ENCODE measurements at regions not wholly inside any gene's neighbourhood (a gene's known extent, or its start where the extent isn't known, plus 50 kb on each side); places are given as distances from the start of the nearest gene placed in this dataset.

- ATAC-seq, result no peak
Measured at GRCh38 chr11:111114091-111114490, 131.4 kb upstream of the POU2AF2 start.

DNA sequence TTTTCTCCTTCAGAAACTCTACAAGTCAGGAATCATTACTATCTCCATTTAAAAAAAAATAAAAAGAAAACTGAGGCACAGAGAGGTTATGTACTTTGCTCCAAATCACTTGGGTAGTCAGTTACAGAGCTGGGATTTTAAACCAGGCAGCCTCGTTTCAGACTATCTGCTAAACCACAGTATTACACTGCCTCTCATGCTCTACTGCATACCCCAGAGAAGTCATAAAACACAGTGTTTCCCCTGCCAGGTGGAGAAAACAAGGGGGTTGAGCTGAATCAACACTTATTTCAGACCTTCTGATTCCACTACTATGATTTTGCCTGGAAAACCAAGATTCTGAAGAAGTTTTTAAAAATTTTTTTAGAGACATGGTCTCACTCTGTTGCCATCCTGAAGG, 132.9 kb upstream of the POU2AF2 start:
- no peaks in the 10 kb centered on the region for H3K9me3 ChIP-seq
- DNase-seq (no peak), ATAC-seq (no peak)
- intact Hi-C loops (cut with DNase I, micrococcal nuclease), result no loop called here
- H3K36me3 ChIP-seq (ENCODE audit: low read depth), result no peaks in the 10 kb centered on the region
- H3K4me3 ChIP-seq, result no peak overlapping the region
- no peak for TF ChIP-seq CTCF (IDR thresholded peaks at IDR 0.05)
- H3K4me1 ChIP-seq (ENCODE audit: low read depth), result no peaks in the 10 kb centered on the region

More at GRCh38 chr11:111114091-111114490, 131.4 kb upstream of the POU2AF2 start:
- Histone ChIP-seq H3K4me3 (no peak overlapping the region), H3K9me3 (no peaks in the 10 kb centered on the region), H3K4me1 (ENCODE audit: low read depth) (no peaks in the 10 kb centered on the region), H3K36me3 (ENCODE audit: low read depth) (no peaks in the 10 kb centered on the region)
- DNase-seq, result no peak
- no peak for TF ChIP-seq CTCF (IDR thresholded peaks at IDR 0.05)
- intact Hi-C loops (cut with DNase I, micrococcal nuclease), result no loop called here

- DNase-seq, result no peak
- Histone ChIP-seq H3K9me3 (no peaks in the 10 kb centered on the region), H3K4me3 (no peak overlapping the region), H3K36me3 (ENCODE audit: low read depth) (no peaks in the 10 kb centered on the region), H3K4me1 (ENCODE audit: low read depth) (no peaks in the 10 kb centered on the region)
- intact Hi-C loops (cut with DNase I, micrococcal nuclease), result no loop called here
- TF ChIP-seq CTCF (IDR thresholded peaks at IDR 0.05), result no peak
- ATAC-seq, result no peak
Measured at GRCh38 chr11:111107501-111107900, 138.0 kb upstream of the POU2AF2 start.

- Histone ChIP-seq H3K36me3 (ENCODE audit: low read depth) (no peaks in the 10 kb centered on the region), H3K9me3 (no peaks in the 10 kb centered on the region), H3K4me3 (no peak overlapping the region), H3K4me1 (ENCODE audit: low read depth) (no peaks in the 10 kb centered on the region)
- DNase-seq (no peak), ATAC-seq (no peak)
- TF ChIP-seq CTCF (IDR thresholded peaks at IDR 0.05), result no peak
- intact Hi-C loops (cut with DNase I, micrococcal nuclease), result no loop called here
Measured at GRCh38 chr11:111106641-111107040, 138.9 kb upstream of the POU2AF2 start.

DNA sequence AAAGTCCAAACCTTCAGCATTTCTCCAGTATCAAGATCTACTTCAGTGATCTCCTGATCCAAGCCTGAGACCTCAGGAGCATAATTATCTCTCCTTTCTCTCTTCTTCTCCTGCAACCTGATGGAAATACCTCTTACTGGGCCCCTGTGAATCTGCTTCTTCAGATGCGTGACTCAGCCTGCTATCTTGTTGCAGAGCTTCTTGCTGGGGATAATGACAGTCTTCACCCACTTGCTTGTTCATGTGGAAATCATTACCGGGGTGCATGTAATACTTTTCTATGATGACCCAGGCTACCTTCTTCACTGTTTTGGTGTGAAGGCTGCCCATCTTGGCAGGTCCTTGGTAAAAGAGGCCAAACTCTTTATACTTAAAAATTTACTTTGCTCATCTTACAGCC, 140.0 kb upstream of the POU2AF2 start:
- H3K4me3 ChIP-seq, result no peak overlapping the region
- TF ChIP-seq CTCF (IDR thresholded peaks at IDR 0.05), result no peak
- no peak for ATAC-seq
- H3K36me3 ChIP-seq (ENCODE audit: low read depth), result no peaks in the 10 kb centered on the region
- intact Hi-C loops (cut with DNase I, micrococcal nuclease), result no loop called here
- DNase-seq, result no peak
- no peaks in the 10 kb centered on the region for H3K4me1 ChIP-seq (ENCODE audit: low read depth)
- no peaks in the 10 kb centered on the region for H3K9me3 ChIP-seq

- TF ChIP-seq CTCF (IDR thresholded peaks at IDR 0.05), result no peak
- intact Hi-C loops (cut with DNase I, micrococcal nuclease), result no loop called here
- Histone ChIP-seq H3K36me3 (ENCODE audit: low read depth) (no peaks in the 10 kb centered on the region), H3K4me3 (no peak overlapping the region), H3K9me3 (no peaks in the 10 kb centered on the region), H3K4me1 (ENCODE audit: low read depth) (no peaks in the 10 kb centered on the region)
- ATAC-seq (no peak), DNase-seq (no peak)
Measured at GRCh38 chr11:111104185-111104584, 141.3 kb upstream of the POU2AF2 start.
